ENCODE measurements at regions not wholly inside any gene's neighbourhood (a gene's known extent, or its start where the extent isn't known, plus 50 kb on each side); places are given as distances from the start of the nearest gene placed in this dataset.

GRCh38 chr12:91610561-91610960 lies 427.9 kb upstream of the DCN start:
- no peak for TF ChIP-seq CTCF (conservative IDR thresholded peaks at IDR 0.05)
- TF ChIP-seq ZFX (IDR thresholded peaks at IDR 0.05): no peak
- H3K27ac ChIP-seq: no peak overlapping the region

- no peak overlapping the region for H3K27ac ChIP-seq
- TF ChIP-seq CTCF (conservative IDR thresholded peaks at IDR 0.05): no peak
- TF ChIP-seq ZFX (IDR thresholded peaks at IDR 0.05): no peak
Observed at GRCh38 chr12:91609283-91609682, 426.7 kb upstream of the DCN start.

DNA sequence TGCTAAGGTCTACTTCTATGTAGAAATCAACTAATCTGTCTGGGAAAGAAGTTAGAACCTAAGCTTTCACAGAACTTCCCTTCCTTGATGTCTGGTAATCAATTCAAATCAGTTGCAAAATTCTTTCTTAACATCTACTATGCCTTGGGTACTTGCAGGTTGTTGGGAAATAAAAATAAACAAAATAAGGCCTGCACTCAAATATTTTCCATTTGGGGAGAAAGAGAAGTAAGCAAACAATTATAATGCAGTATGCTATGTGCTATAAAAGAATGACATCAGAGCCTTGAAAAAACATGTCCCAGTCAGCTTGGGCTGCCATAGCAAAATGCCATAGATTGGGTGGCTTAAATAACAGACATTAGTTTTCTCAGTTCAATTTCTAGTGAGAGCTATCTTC lies 425.9 kb upstream of the DCN start:
- TF ChIP-seq ZFX (IDR thresholded peaks at IDR 0.05) (no peak), CTCF (conservative IDR thresholded peaks at IDR 0.05) (no peak)
- H3K27ac ChIP-seq: no peak overlapping the region

- no peak overlapping the region for H3K27ac ChIP-seq
- TF ChIP-seq ZFX (IDR thresholded peaks at IDR 0.05) (no peak), CTCF (conservative IDR thresholded peaks at IDR 0.05) (no peak)
Observed at GRCh38 chr12:91606662-91607377, 424.2 kb upstream of the DCN start.

- H3K27ac ChIP-seq: no peak overlapping the region
- no peak for TF ChIP-seq CTCF (conservative IDR thresholded peaks at IDR 0.05)
- no peak for TF ChIP-seq ZFX (IDR thresholded peaks at IDR 0.05)
Observed at GRCh38 chr12:91604897-91605296, 422.3 kb upstream of the DCN start.

DNA sequence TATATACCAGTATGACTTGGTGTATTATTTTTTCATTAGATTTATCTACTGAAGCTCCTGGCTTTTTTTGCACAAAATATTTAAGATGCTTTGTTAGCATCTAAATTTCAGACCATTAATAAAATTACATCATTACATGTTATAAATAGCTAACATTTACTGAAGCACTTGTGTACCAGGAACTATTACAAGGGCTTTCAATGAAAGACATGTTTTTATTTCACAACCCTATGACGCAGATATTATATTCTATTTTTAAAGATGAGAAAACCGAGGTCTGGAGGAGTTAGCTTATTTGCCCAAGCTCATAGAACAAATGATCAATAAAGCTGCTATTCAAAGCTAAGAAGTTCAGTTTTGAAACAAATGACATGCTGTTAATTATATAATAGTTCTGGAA lies 420.4 kb upstream of the DCN start:
- H3K27ac ChIP-seq: no peak overlapping the region
- TF ChIP-seq CTCF (conservative IDR thresholded peaks at IDR 0.05): no peak
- TF ChIP-seq ZFX (IDR thresholded peaks at IDR 0.05): no peak

- no peak for TF ChIP-seq ZFX (IDR thresholded peaks at IDR 0.05)
- no peak overlapping the region for H3K27ac ChIP-seq
Observed at GRCh38 chr12:91601054-91601453, 418.4 kb upstream of the DCN start.

DNA sequence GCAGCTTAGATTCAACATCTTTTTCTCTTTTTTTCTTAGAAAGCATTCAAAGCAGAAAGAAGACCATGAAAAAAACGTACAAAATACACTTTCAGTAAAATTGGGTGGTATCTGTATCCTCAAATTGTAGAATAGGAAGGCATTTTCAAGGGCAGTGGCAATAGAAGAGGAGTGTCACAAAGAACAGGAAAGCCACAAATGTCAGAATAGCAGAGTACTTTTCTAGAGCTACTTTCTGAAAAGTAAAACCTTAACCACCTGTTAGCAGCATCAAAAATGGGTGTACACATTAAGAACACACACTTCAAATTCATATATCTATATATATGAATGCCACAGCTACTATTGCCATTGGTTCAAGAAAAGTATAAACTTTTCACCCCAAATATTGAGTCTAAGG lies 412.1 kb upstream of the DCN start:
- TF ChIP-seq ZFX (IDR thresholded peaks at IDR 0.05): no peak
- no peak overlapping the region for H3K27ac ChIP-seq
